GM18907 (cell line): ENCODE measurements at regions not wholly inside any gene's neighbourhood (a gene's known extent, or its start where the extent isn't known, plus 50 kb on each side); places are given as distances from the start of the nearest gene placed in this dataset.

Experiments used
- ATAC-seq: cut with Tn5 transposase; IDR thresholded peaks from one replicate; pipeline ENCODE4 v1.9.1; 2021; ENCODE audit warnings: mild to moderate bottlenecking, moderate library complexity; ENCODE audit not compliant: unreplicated experiment

DNA sequence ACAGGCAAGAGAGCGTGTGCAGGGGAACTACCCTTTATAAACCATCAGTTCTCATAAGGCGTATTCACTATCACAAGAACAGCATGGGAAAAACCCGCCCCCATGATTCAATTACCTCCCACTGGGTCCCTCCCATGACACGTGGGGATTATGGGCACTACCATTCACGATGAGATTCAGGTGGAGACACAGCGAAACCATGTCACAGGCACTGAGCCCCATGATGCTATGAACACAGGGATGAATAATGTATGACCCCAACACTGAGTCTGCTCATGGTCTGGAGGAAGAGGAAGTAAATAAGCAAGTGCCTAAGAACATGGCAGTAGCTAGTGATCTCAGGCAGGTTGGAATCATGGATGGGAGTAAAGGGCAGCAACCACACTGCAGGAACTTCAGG lies 281.0 kb upstream of the ZNF462 start:
- no peak for ATAC-seq

GRCh38 chr9:106583751-106584150 lies 279.2 kb upstream of the ZNF462 start:
- no peak for ATAC-seq

DNA sequence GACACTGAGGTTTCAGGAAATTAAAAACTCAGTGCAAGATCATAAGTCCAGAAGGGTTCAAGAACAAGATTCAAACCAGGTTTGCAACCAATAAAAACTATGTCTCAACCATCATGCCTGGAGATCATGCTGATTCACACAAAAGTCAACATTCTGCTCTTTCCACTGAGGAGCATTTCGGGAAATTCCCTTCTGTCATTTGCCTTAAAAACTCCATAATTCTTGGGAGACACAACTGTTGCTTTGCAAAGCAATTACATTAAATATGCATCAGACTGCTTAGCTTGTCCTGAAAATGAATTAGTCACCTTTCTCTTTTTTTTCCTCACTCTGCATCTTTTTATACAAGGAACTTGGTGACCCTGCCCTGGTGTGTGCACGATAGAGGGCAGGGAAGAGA lies 275.9 kb upstream of the ZNF462 start:
- no peak for ATAC-seq

DNA sequence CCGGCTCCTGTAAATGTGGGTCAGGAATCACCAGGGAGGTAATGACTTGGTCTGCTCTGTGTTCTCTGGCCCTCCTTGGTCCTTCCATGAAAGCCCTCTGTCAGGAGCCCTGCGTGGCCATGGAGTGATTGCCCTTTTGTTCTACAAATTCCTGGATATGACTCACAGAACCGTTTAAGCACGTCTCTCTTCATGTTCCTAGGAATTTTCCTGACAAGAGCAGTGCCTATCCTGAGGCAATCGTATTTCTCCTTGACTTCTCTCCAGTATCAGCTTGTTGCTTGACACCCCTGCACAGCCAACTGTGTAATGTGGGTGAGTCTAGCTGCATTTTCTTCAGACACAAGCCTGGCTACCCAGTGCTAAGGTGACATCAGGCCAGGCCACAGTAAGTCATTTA lies 274.3 kb upstream of the ZNF462 start:
- ATAC-seq, result no peak

DNA sequence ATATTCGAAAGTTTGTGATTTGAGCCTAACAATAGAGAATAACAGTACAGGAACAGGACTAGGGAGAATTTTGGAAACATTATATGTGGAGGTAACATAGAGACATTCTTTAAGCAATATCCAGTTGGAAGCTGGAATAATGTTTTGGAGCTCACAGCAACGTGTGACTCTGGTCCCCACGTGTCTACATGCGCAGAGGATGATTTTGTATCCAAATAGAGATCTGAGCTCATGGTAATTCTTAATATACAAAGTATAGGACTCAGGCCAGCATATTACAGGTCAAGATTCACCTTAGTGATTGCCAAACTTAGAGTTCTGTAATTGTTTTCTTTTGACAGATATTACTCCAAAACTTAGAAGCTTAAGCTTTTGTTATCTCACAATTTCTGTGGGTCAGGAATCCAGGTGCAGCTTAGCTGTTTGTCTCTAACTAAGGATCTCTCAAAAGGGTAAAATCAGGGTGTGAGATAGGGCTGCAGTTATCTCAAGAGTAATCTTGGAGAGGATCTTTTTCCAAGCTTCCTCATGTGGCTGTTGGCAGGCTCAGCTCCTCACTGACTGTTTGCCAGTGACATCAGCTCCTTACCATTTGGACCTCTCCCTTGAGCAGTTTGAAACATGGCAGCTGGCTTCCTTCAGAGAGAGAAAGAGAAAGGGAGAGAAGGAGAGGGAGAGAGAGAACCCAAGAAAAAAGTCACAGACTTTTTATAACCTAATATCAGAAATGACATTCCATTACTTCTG lies 272.0 kb upstream of the ZNF462 start:
- no peak for ATAC-seq

- ATAC-seq, result no peak
These were observed 269.8 kb upstream of the ZNF462 start for GRCh38 chr9:106593201-106593600.

DNA sequence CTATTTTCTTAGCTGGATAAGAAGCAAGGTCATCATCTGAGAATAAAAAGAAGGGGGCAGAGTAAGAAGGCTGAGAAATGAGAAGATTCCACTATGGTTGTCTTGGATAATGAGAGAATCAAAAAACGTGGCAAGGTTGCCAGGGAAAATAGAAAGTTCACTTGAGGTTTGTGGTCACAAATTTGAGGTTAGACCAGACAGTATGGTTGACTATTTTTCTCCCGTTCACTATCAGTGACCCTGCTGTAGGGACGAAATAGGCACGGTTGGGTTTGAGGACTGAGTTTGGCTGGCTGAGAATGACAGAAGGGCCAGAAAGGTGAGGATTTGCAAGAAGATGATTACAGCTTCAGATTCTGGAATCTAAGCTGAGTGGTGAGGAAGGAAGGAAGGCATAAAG lies 266.0 kb upstream of the ZNF462 start:
- ATAC-seq, result no peak

DNA sequence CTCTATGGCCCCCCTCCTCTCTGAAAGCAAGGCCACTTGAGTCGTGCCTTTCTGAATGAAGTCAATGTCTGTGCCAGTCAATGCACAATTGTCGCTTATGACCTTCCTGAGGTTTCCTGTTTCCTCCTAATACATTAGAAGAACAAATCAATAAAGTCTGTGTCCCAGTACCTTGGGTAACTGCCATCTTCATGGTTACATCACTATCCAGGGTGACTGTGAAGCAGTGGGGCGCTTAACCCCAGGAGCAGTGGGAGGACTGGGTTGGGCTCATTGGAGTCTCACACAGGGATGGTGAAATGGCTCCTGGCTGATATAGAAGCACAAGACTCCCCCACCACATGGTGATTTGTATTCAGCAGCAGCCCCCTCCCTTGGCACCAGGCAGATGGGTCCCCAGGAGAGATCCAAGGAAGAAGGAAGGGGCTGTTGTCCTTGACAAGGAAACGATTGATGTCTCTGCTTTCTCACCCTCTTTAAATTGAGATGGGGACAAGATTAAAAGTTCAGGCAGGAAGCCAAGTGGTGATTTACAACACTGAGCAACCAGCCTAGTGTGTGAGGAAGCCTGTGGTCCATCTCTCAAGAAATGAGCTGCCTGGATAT lies 261.9 kb upstream of the ZNF462 start:
- no peak for ATAC-seq

GRCh38 chr9:106602344-106602743 lies 260.6 kb upstream of the ZNF462 start:
- no peak for ATAC-seq

DNA sequence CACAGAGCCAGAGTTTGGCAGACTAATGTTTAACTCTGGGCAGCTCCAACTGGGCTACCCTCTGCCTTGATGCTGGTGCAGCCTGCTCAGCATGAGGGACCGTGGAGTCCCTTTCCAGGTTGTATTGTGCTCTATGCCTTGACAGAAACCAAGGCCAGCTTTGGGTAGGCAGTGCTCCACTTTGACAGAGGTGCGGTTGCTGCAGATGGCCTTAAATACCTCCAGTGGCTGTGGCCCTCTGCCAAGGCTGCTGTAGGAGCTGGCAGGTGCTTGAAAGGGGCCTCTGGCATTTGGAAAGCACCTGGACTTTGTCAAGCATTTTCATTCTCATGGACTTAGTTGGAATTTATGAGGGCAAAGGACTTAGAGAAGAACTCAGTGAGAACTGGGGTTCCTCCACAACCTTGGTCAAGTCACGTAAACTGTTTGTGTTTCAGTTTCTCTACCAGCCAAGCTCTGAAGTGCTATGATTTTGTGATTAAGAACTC lies 249.7 kb upstream of the ZNF462 start:
- no peak for ATAC-seq

GRCh38 chr9:106615118-106615889 lies 247.7 kb upstream of the ZNF462 start:
- ATAC-seq, result no peak

DNA sequence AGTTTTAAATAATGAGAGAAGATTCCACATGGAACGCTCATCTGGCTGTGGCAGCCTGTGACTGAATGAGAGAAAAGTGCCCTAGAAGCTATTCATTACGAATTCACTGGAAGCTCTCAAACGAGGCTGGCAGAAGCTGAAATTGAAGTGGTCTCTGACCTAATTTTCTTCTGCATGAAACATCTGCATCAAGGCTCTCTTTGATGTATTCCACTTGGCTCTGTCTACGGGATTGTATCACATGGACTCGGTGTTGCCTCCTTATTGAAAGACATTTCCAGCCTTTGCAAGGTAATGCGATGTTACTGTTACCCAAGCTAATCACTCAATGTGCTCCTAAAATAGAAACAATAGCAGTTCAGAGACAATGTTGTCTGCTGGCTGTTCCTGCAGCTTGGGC lies 246.9 kb upstream of the ZNF462 start:
- ATAC-seq, result no peak

- ATAC-seq, result no peak
These were observed 246.1 kb upstream of the ZNF462 start for GRCh38 chr9:106616851-106617345.

DNA sequence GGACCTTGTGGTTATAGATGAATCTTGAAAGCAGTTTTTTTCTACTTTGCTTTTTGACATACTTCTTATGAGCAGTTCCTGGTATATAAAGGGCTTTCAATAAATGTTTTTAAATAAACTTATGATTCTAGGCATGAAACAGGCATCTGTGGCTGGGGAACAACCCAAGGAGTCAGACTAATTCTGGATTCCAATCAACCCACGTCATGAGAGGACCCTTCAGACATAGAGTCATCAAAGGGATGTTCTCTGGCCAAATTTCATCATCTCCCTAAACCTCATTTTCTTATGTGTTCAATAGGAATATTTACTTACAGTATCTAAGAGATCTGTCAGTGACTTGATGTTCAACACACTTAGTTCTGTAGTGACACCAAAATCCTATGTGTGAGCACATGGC lies 243.8 kb upstream of the ZNF462 start:
- no peak for ATAC-seq

GRCh38 chr9:106620081-106620480 lies 242.9 kb upstream of the ZNF462 start:
- no peak for ATAC-seq

- ATAC-seq, result no peak
These were observed 242.1 kb upstream of the ZNF462 start for GRCh38 chr9:106620866-106621265.

DNA sequence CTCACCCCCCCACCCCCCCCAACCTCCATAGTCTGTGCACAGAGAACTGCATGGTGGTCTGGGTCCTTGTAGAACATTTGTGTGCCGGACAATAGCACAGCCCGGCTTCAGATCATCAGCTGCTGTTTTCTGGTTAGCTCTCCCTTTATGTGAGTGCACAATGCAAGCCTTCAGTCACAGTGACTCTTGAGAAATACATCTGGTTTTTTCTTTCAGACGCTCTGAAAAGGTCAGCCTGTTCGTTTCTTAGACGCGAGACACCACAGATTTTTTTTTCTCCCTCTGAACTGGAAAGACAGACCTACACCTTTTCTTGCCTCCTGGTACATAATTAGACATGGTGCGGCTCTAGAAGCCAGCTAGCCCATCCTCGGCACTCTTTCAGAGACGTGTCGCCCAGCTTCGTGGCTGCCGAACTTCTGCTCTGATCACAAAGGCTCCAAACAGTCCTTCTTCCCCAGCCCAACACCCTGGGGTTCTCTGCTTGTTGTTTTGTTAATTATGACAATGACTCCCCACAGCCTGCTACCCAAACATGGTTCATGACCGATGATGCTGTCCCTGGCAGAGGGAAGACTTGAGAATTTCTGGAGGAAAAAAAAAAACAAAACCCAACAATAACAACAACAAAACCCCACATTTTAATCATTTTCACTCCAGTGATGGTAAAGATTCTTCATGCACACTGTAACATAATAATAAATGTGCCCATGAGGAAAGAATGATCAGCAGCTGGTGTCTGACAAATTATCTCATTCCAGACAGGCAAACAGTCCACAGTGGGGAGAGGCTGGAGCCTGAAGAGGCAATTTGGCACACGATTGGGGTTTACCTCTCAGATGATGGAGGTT lies 241.4 kb upstream of the ZNF462 start:
- ATAC-seq, result no peak

DNA sequence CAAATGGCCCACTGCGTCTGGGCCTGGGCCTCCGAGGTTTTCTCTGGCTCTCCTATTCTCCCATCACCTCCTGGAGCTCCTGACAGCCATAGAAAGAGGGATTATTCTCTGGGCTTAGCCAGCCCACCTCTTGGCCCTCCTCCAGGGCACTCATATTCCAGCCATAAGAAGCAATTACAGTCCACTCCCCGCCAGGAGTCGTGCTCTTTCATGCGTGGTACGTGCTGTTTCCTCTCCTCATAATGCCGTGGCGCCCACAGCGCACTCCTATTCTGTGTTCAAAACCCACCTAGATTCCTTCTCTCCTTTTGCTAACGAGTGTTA lies 240.8 kb upstream of the ZNF462 start:
- ATAC-seq, result no peak

DNA sequence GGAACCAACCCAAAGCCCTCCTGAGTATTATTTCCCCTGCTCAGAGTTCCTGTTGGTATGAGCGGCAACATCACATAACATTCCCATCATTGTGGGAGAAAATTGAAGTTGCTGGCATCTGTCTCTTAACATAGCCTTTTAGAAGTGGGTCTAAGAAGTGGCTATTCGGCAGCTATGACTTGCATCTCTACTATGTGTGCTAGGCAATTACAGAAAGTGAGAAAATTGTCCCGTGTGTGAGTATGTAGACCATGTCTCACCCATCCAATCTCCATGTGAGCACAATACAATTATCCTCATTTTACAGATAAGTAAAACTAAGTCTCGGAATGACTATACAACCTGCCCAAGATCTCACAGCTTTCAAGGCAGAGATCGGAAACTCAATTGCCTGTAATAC lies 239.4 kb upstream of the ZNF462 start:
- no peak for ATAC-seq

- no peak for ATAC-seq
These were observed 237.6 kb upstream of the ZNF462 start for GRCh38 chr9:106625259-106625789.

DNA sequence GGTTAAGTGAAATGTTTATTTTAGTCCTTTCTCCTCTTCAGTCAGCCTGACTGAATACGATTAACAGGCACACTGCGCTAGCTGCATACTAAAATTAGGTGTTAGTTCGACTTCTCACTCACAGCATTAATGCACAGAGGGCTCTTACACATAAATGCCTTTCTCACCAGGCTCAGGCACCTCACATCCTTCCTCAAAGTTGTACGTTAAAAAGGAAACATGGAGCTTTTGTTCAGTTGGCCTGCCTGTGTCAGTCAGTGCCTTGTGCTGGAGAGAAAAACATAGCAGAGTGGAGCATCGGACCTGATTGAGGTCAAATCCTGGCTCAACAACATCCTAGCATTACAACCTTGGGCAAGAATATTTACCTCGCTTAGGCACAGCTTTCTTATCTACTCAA lies 236.0 kb upstream of the ZNF462 start:
- no peak for ATAC-seq
